ENCODE measurements at regions not wholly inside any gene's neighbourhood (a gene's known extent, or its start where the extent isn't known, plus 50 kb on each side); places are given as distances from the start of the nearest gene placed in this dataset.

- no peaks in the 10 kb centered on the region for H3K27me3 ChIP-seq (ENCODE audit: insufficient read depth, low read length)
- H2AFZ ChIP-seq (ENCODE audit: low read depth, low read length), result no peak overlapping the region
- no peaks in the 10 kb centered on the region for H3K4me1 ChIP-seq (ENCODE audit: insufficient read depth, low read length)
- H3K9me3 ChIP-seq (ENCODE audit: low read length), result no peaks in the 10 kb centered on the region
- no peak overlapping the region for H3K4me3 ChIP-seq (ENCODE audit: low read length)
- H3K36me3 ChIP-seq (ENCODE audit: insufficient read depth, low read length), result no peaks in the 10 kb centered on the region
Observed at GRCh38 chr7:116153050-116153449, 57.3 kb upstream of the TES start.

DNA sequence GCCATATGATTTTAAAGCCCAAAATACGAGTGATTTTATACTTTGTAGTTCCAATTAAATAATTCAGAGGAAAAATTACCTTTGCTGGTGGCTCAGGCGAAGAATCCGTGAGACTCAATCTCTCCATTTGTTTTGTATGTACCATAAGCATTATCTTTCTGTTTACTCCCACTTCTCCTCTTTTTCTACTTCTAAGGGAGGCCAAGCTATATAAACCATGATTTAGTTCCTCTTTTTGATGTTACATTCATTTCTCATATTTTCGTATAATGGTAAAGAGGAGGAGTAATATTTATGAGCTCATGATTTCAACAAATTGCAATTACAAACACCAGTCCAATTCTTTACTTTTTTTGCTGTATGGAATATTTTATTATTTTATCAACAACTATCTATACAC, 50.6 kb upstream of the TES start:
- H3K36me3 ChIP-seq (ENCODE audit: insufficient read depth, low read length), result no peaks in the 10 kb centered on the region

More for the DNA sequence above, 50.6 kb upstream of the TES start:
- no peak overlapping the region for H3K4me3 ChIP-seq (ENCODE audit: low read length)
- no peaks in the 10 kb centered on the region for H3K27me3 ChIP-seq (ENCODE audit: insufficient read depth, low read length)
- no peaks in the 10 kb centered on the region for H3K9me3 ChIP-seq (ENCODE audit: low read length)
- H2AFZ ChIP-seq (ENCODE audit: low read depth, low read length), result no peak overlapping the region
- H3K4me1 ChIP-seq (ENCODE audit: insufficient read depth, low read length), result no peaks in the 10 kb centered on the region

Data from neuron (in vitro differentiated cells).